AG09319 (cell line): ENCODE measurements at regions not wholly inside any gene's neighbourhood (a gene's known extent, or its start where the extent isn't known, plus 50 kb on each side); places are given as distances from the start of the nearest gene placed in this dataset.

Source experiments
- DNase-seq: peaks from one replicate; pipeline ENCODE4 v3.0.0-alpha.2; 2010; ENCODE audit warnings: low read depth; ENCODE audit errors: extremely low read depth
- CTCF ChIP-seq: IDR thresholded peaks from 2 replicates; pipeline ENCODE4 v1.5.1; 2011; ENCODE audit warnings: low read depth, mild to moderate bottlenecking, inconsistent platforms, low read length, moderate library complexity

GRCh38 chr1:20425622-20426021 lies 60.4 kb downstream of the CAMK2N1 start:
- no peak for DNase-seq
- no peak for TF ChIP-seq CTCF

- no peak for DNase-seq
- no peak for TF ChIP-seq CTCF
Observed at GRCh38 chr1:20423169-20423795, 62.7 kb downstream of the CAMK2N1 start.

GRCh38 chr1:20421441-20421840 lies 64.6 kb downstream of the CAMK2N1 start:
- DNase-seq, result no peak
- no peak for TF ChIP-seq CTCF

GRCh38 chr1:20417581-20417980 lies 68.4 kb downstream of the CAMK2N1 start:
- no peak for DNase-seq

GRCh38 chr1:20416706-20417105 lies 69.3 kb downstream of the CAMK2N1 start:
- DNase-seq, result no peak

More at GRCh38 chr1:20417581-20417980, 68.4 kb downstream of the CAMK2N1 start:
- no peak for TF ChIP-seq CTCF

GRCh38 chr1:20413776-20414140 lies 72.3 kb downstream of the CAMK2N1 start:
- no peak for TF ChIP-seq CTCF
- no peak for DNase-seq

More at GRCh38 chr1:20416706-20417105, 69.3 kb downstream of the CAMK2N1 start:
- TF ChIP-seq CTCF, result no peak

GRCh38 chr1:20413136-20413775 lies 72.8 kb downstream of the CAMK2N1 start:
- DNase-seq, result no peak
- no peak for TF ChIP-seq CTCF
